H1 (cell line): ENCODE measurements at regions not wholly inside any gene's neighbourhood (a gene's known extent, or its start where the extent isn't known, plus 50 kb on each side); places are given as distances from the start of the nearest gene placed in this dataset.

ENCODE experiments used
- CHD7 ChIP-seq: fragments of 300-600 bp; sonication (generic); IDR thresholded peaks from 2 replicates; pipeline ENCODE4 v1.7.1; 2012; ENCODE audit warnings: low read length, moderate library complexity, mild to moderate bottlenecking, inconsistent platforms; ENCODE audit not compliant: insufficient replicate concordance
- GTF2F1 ChIP-seq: IDR thresholded peaks from 2 replicates; pipeline ENCODE4 v1.6.1; 2012; ENCODE audit warnings: low read depth, low read length, improper control_type of control experiment, borderline replicate concordance
- JUN ChIP-seq: IDR thresholded peaks from 2 replicates; pipeline ENCODE4 v1.6.1; 2011; ENCODE audit warnings: low read depth, mild to moderate bottlenecking, improper control_type of control experiment, low read length
- MAX ChIP-seq: IDR thresholded peaks from 2 replicates; pipeline ENCODE4 v1.6.1; 2012; ENCODE audit warnings: inconsistent platforms
- POU5F1 ChIP-seq: IDR thresholded peaks from 2 replicates; pipeline ENCODE4 v1.6.1; 2011; ENCODE audit warnings: low read depth, mild to moderate bottlenecking, low read length, moderate library complexity
- SIN3A ChIP-seq, 2 experiments: IDR thresholded peaks in 1 of 2; conservative IDR thresholded peaks in 1 of 2; 2 replicates each; pipeline ENCODE4 v1.6.1; 2011 to 2012; ENCODE audit warnings: low read length in 2 of 2, improper control_type of control experiment in 1 of 2, low read depth in 1 of 2, mild to moderate bottlenecking in 1 of 2
- TAF1 ChIP-seq: IDR thresholded peaks from 2 replicates; pipeline ENCODE4 v1.6.1; 2011; ENCODE audit warnings: mild to moderate bottlenecking, low read depth, low read length

GRCh38 chr2:37830636-37831035 is 94.5 kb upstream of the RMDN2 start (continued):
- no peak for TF ChIP-seq CHD7
- no peak for TF ChIP-seq JUN
- TF ChIP-seq SIN3A (conservative IDR thresholded peaks at IDR 0.05 in 1 of 2, IDR thresholded peaks at IDR 0.05 in 1 of 2; ENCODE audit: low read depth in 1 of 2, low read length in 2 of 2), result no peak
- TF ChIP-seq GTF2F1, result no peak
- no peak for TF ChIP-seq MAX
- no peak for TF ChIP-seq TAF1
- TF ChIP-seq POU5F1, result no peak
